ENCODE measurements at regions not wholly inside any gene's neighbourhood (a gene's known extent, or its start where the extent isn't known, plus 50 kb on each side); places are given as distances from the start of the nearest gene placed in this dataset.

DNA sequence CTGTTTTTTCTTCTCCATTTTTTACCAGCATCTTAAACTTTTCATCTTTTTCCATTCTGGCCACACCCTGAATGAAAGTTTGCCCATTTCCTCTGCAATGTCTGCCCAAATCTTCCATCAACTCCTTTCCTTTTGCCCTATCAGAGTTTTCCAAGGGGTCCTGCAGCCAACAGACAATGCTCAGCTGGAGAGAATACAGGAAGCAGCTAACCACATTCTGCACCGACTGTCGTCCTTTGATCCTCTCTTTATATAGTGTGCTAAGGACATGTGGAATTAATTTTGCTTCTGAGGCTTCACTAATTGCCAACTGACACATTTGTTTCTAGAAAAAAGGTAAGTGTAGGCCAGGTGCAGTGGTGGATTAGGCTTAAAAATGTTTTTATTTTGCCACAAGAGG, 50.5 kb upstream of the DLX2 start:
- H3K27ac Mint-ChIP-seq: no peak overlapping the region
- no peaks in the 10 kb centered on the region for H3K36me3 Mint-ChIP-seq
- peaks cover 15% of the 10 kb centered on the region for H3K4me1 Mint-ChIP-seq (ENCODE audit: low read depth)
- peaks cover 9% of the 10 kb centered on the region for H3K27me3 Mint-ChIP-seq
- no peaks in the 10 kb centered on the region for H3K9me3 Mint-ChIP-seq (ENCODE audit: low read depth)
- no peak overlapping the region for H3K4me3 Mint-ChIP-seq

- Mint-ChIP-seq H3K27me3 (peaks cover 12% of the 10 kb centered on the region), H3K9me3 (ENCODE audit: low read depth) (no peaks in the 10 kb centered on the region), H3K27ac (no peak overlapping the region), H3K4me1 (ENCODE audit: low read depth) (peaks cover 15% of the 10 kb centered on the region), H3K4me3 (no peak overlapping the region), H3K36me3 (no peaks in the 10 kb centered on the region)
Measured at GRCh38 chr2:172153757-172154156, 51.1 kb upstream of the DLX2 start.

DNA sequence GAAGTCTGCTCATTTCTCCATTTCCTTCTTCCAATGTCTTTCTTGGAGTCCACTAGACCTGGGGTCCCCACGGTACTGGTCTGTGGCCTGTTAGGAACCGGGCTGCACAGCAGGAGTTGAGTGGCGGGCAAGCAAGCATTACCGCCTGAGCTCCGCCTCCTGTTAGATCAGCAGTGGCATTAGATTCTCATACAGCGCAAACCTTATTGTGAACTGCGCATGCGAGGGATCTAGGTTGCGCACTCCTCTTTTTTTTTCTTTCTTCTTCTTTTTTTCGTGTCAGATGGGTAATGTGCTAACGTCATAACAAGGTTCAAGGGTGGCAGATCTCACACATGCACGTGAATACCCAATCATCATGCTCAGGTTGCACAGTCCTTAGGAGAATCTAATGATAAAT, 53.1 kb upstream of the DLX2 start:
- Mint-ChIP-seq H3K27ac (no peak overlapping the region), H3K9me3 (ENCODE audit: low read depth) (no peaks in the 10 kb centered on the region), H3K36me3 (no peaks in the 10 kb centered on the region), H3K4me3 (no peak overlapping the region), H3K27me3 (peaks cover 11% of the 10 kb centered on the region), H3K4me1 (ENCODE audit: low read depth) (peaks cover 15% of the 10 kb centered on the region)

- no peaks in the 10 kb centered on the region for H3K4me1 Mint-ChIP-seq (ENCODE audit: low read depth)
- H3K9me3 Mint-ChIP-seq (ENCODE audit: low read depth): no peaks in the 10 kb centered on the region
- no peak overlapping the region for H3K4me3 Mint-ChIP-seq
- peaks cover 9% of the 10 kb centered on the region for H3K27me3 Mint-ChIP-seq
- no peaks in the 10 kb centered on the region for H3K36me3 Mint-ChIP-seq
- no peak overlapping the region for H3K27ac Mint-ChIP-seq
Measured at GRCh38 chr2:172160839-172161238, 58.1 kb upstream of the DLX2 start.

DNA sequence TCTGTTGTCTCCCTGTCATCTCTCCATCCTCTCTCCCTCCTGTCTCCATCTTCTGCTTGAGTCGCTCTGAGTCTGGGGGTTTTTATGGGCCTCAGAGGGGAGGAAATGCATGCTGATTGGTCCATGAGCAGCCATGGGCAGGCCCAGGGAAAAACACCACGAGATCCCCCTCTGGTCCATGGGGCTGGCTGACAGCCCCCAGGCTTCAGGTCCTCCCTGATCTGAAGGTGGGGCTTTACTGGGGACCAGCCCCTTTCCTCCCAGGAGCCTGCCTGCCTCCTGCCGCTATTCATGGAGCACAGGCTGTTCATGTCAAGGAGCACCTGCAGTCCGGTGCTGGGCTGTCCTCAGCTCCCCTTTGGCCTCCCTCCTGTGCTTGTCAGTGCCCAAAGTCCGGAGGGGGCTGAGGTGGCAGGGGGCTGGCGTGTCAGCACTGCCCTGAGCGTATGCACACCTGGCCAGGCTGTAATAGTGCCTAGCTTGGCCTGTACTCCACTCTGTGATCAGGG, 59.6 kb upstream of the DLX2 start:
- H3K27me3 Mint-ChIP-seq: peaks cover 6% of the 10 kb centered on the region
- no peak overlapping the region for H3K4me3 Mint-ChIP-seq
- no peaks in the 10 kb centered on the region for H3K4me1 Mint-ChIP-seq (ENCODE audit: low read depth)
- H3K9me3 Mint-ChIP-seq (ENCODE audit: low read depth): no peaks in the 10 kb centered on the region
- H3K27ac Mint-ChIP-seq: no peak overlapping the region
- no peaks in the 10 kb centered on the region for H3K36me3 Mint-ChIP-seq

- H3K27ac Mint-ChIP-seq: no peak overlapping the region
- H3K36me3 Mint-ChIP-seq: no peaks in the 10 kb centered on the region
- no peaks in the 10 kb centered on the region for H3K9me3 Mint-ChIP-seq (ENCODE audit: low read depth)
- H3K4me3 Mint-ChIP-seq: no peak overlapping the region
- H3K4me1 Mint-ChIP-seq (ENCODE audit: low read depth): no peaks in the 10 kb centered on the region
- peaks cover 3% of the 10 kb centered on the region for H3K27me3 Mint-ChIP-seq
Measured at GRCh38 chr2:172162739-172163336, 60.1 kb upstream of the DLX2 start.

DNA sequence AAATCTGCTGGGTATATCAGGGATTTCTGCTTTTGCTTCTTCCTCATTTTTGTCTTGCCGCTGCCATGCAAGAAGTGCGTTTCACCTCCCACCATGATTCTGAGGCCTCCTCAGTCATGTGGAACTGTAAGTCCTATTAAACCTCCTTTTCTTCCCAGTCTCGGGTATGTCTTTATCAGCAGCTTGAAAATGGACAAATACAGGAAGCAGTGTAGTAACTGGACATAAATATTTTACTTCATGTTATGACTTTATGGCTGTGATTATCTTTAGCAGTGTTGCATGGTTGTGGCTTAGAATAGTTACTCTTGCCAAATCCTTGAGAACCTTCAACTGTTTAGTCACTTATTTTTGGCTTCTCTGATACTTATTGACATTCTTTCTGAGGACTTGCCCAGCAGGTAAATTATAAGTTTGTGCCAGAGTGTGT, 66.2 kb upstream of the DLX2 start:
- Mint-ChIP-seq H3K27me3 (no peaks in the 10 kb centered on the region), H3K4me1 (ENCODE audit: low read depth) (peaks cover 7% of the 10 kb centered on the region), H3K4me3 (no peak overlapping the region), H3K36me3 (no peaks in the 10 kb centered on the region), H3K9me3 (ENCODE audit: low read depth) (no peaks in the 10 kb centered on the region), H3K27ac (no peak overlapping the region)

DNA sequence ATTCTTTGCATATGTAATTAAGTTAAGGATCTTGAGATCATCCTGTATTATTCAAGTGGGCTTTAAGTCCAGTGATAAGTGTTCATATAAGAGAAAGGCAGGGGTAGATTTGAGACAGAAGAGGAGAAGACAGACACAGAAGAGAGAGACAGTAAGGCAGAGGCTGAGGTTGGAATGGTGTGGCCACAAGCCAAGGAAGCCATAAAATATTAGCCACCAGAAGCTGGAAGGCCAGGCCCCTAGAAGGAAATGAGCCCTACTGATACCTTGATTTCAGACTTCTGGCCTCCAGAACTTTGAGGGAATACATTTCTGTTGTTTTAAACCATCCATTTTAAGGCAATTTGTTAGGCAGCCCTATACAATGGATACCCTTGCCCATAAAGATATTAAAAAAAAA, 66.9 kb upstream of the DLX2 start:
- no peak overlapping the region for H3K27ac Mint-ChIP-seq
- H3K27me3 Mint-ChIP-seq: no peaks in the 10 kb centered on the region

GRCh38 chr2:172172513-172173173, 69.9 kb upstream of the DLX2 start:
- no peaks in the 10 kb centered on the region for H3K36me3 Mint-ChIP-seq
- peaks cover 6% of the 10 kb centered on the region for H3K9me3 Mint-ChIP-seq (ENCODE audit: low read depth)
- H3K27me3 Mint-ChIP-seq: no peaks in the 10 kb centered on the region
- H3K27ac Mint-ChIP-seq: no peak overlapping the region
- H3K4me3 Mint-ChIP-seq: peak overlapping the region; percentile 71
- peaks cover 7% of the 10 kb centered on the region for H3K4me1 Mint-ChIP-seq (ENCODE audit: low read depth)

More for the DNA sequence above, 66.9 kb upstream of the DLX2 start:
- H3K4me1 Mint-ChIP-seq (ENCODE audit: low read depth): peaks cover 7% of the 10 kb centered on the region
- H3K9me3 Mint-ChIP-seq (ENCODE audit: low read depth): no peaks in the 10 kb centered on the region
- H3K36me3 Mint-ChIP-seq: no peaks in the 10 kb centered on the region
- H3K4me3 Mint-ChIP-seq: no peak overlapping the region

GRCh38 chr2:172173174-172173706, 70.5 kb upstream of the DLX2 start:
- Mint-ChIP-seq H3K36me3 (no peaks in the 10 kb centered on the region), H3K4me3 (peak overlapping the region; percentile 71), H3K27ac (no peak overlapping the region), H3K27me3 (no peaks in the 10 kb centered on the region), H3K9me3 (ENCODE audit: low read depth) (peaks cover 6% of the 10 kb centered on the region), H3K4me1 (ENCODE audit: low read depth) (peaks cover 7% of the 10 kb centered on the region)

GRCh38 chr2:172177581-172177980, 74.9 kb upstream of the DLX2 start:
- no peaks in the 10 kb centered on the region for H3K36me3 Mint-ChIP-seq
- no peak overlapping the region for H3K4me3 Mint-ChIP-seq
- H3K27me3 Mint-ChIP-seq: no peaks in the 10 kb centered on the region
- peaks cover 26% of the 10 kb centered on the region for H3K4me1 Mint-ChIP-seq (ENCODE audit: low read depth)
- no peak overlapping the region for H3K27ac Mint-ChIP-seq
- peaks cover 6% of the 10 kb centered on the region for H3K9me3 Mint-ChIP-seq (ENCODE audit: low read depth)

DNA sequence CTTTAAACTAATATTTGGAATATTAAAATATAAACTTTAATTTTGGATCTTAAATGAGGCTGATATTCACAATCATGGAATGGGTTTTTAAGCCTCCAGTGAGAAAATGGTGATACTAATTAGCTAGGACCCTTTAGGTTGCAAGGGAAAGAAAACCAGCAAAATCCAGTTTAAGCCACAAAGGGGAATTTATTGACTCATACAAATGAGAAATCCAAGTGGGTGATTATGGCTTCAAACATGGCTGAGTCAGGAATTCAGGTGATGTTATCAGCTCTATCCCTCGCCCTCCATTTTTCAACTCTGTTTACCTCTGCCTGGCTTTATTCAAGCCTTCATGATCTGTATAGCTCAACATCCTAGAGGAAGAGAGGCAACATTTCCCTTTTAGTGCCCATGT, 75.3 kb upstream of the DLX2 start:
- H3K4me3 Mint-ChIP-seq: no peak overlapping the region
- peaks cover 25% of the 10 kb centered on the region for H3K4me1 Mint-ChIP-seq (ENCODE audit: low read depth)
- H3K27ac Mint-ChIP-seq: no peak overlapping the region
- H3K9me3 Mint-ChIP-seq (ENCODE audit: low read depth): peaks cover 6% of the 10 kb centered on the region
- no peaks in the 10 kb centered on the region for H3K36me3 Mint-ChIP-seq
- no peaks in the 10 kb centered on the region for H3K27me3 Mint-ChIP-seq

GRCh38 chr2:172179045-172179701, 76.5 kb upstream of the DLX2 start:
- no peak overlapping the region for H3K27ac Mint-ChIP-seq
- H3K36me3 Mint-ChIP-seq: no peaks in the 10 kb centered on the region
- H3K27me3 Mint-ChIP-seq: no peaks in the 10 kb centered on the region
- peaks cover 6% of the 10 kb centered on the region for H3K9me3 Mint-ChIP-seq (ENCODE audit: low read depth)
- H3K4me3 Mint-ChIP-seq: no peak overlapping the region
- H3K4me1 Mint-ChIP-seq (ENCODE audit: low read depth): peaks cover 21% of the 10 kb centered on the region

- no peak overlapping the region for H3K27ac Mint-ChIP-seq
- H3K9me3 Mint-ChIP-seq (ENCODE audit: low read depth): no peaks in the 10 kb centered on the region
- peaks cover 21% of the 10 kb centered on the region for H3K4me1 Mint-ChIP-seq (ENCODE audit: low read depth)
- peaks cover 5% of the 10 kb centered on the region for H3K36me3 Mint-ChIP-seq
- H3K27me3 Mint-ChIP-seq: no peaks in the 10 kb centered on the region
- H3K4me3 Mint-ChIP-seq: no peak overlapping the region
Measured at GRCh38 chr2:172181840-172182239, 79.1 kb upstream of the DLX2 start.

GRCh38 chr2:172182624-172183023, 79.9 kb upstream of the DLX2 start:
- Mint-ChIP-seq H3K27me3 (no peaks in the 10 kb centered on the region), H3K36me3 (peaks cover 5% of the 10 kb centered on the region), H3K4me3 (no peak overlapping the region)

More at GRCh38 chr2:172182624-172183023, 79.9 kb upstream of the DLX2 start:
- H3K4me1 Mint-ChIP-seq (ENCODE audit: low read depth): peaks cover 21% of the 10 kb centered on the region
- H3K9me3 Mint-ChIP-seq (ENCODE audit: low read depth): no peaks in the 10 kb centered on the region
- H3K27ac Mint-ChIP-seq: no peak overlapping the region

Measured in activated naive CD8-positive, alpha-beta T cell (primary cell).